PC-9 (cell line): ENCODE measurements at regions not wholly inside any gene's neighbourhood (a gene's known extent, or its start where the extent isn't known, plus 50 kb on each side); places are given as distances from the start of the nearest gene placed in this dataset.

Experiments
- BruUV-seq: library from RNA; stranded (reverse); fragments of 400-500 nt; replicated peaks from 2 replicates; lab custom pipeline; 2021; lab: Mats Ljungman, UMichigan
- CTCF ChIA-PET: fragments of 300-600 bp; sonication (Branson Sonifier 250); formaldehyde crosslinking; loops from one replicate; lab custom pipeline; 2022; ENCODE audit warnings: antibody characterized with exemption; lab: Charles Lee
- POLR2A ChIA-PET: fragments of 300-600 bp; sonication (Branson Sonifier 250); formaldehyde crosslinking; loops from one replicate; lab custom pipeline; 2022; ENCODE audit warnings: antibody characterized with exemption; ENCODE audit not compliant: unreplicated experiment; lab: Charles Lee
- DNase-seq, 2 experiments: peaks; one replicate each; pipeline versions ENCODE4 v3.0.0 to v3.0.0-alpha.2; 2015 to 2022; ENCODE audit warnings: mixed read lengths in 1 of 2
- H2AFZ ChIP-seq: fragments of 200-600 bp; sonication (generic); 2 replicates; pipeline ENCODE4 v1.8.1; 2017; ENCODE audit warnings: antibody characterized with exemption
- H3F3A ChIP-seq: fragments of 200-600 bp; sonication (generic); 2 replicates; pipeline ENCODE4 v1.8.1; 2017; ENCODE audit warnings: antibody characterized with exemption, mild to moderate bottlenecking, low read depth; ENCODE audit not compliant: insufficient read depth
- H3K27ac ChIP-seq: fragments of 200-600 bp; sonication (generic); 2 replicates; pipeline ENCODE4 v1.6.1; 2016; ENCODE audit warnings: mixed run types
- H3K27me3 ChIP-seq: fragments of 200-600 bp; sonication (generic); 2 replicates; pipeline ENCODE4 v1.6.1; 2016; ENCODE audit warnings: low read depth, mixed run types; ENCODE audit not compliant: insufficient read depth
- H3K36me3 ChIP-seq: fragments of 200-600 bp; sonication (generic); 2 replicates; pipeline ENCODE4 v1.6.1; 2016; ENCODE audit warnings: low read depth, mixed run types
- H3K4me1 ChIP-seq: fragments of 200-600 bp; sonication (generic); replicated peaks from 2 replicates; pipeline ENCODE4 v1.6.1; 2016; ENCODE audit warnings: mixed run types; ENCODE audit not compliant: insufficient read depth
- H3K4me2 ChIP-seq: fragments of 200-600 bp; sonication (generic); 2 replicates; pipeline ENCODE4 v1.6.1; 2017; ENCODE audit warnings: mixed run types
- H3K4me3 ChIP-seq: fragments of 200-600 bp; sonication (generic); 2 replicates; pipeline ENCODE4 v1.6.1; 2016; ENCODE audit warnings: mixed run types
- H3K79me2 ChIP-seq: fragments of 200-600 bp; sonication (generic); 2 replicates; pipeline ENCODE4 v1.6.1; 2017; ENCODE audit warnings: low read depth, mixed run types
- H3K9me2 ChIP-seq: fragments of 200-600 bp; sonication (generic); 2 replicates; pipeline ENCODE4 v1.8.1; 2017; ENCODE audit warnings: mild to moderate bottlenecking; ENCODE audit not compliant: insufficient read depth
- H3K9me3 ChIP-seq: fragments of 200-600 bp; sonication (generic); 2 replicates; pipeline ENCODE4 v1.8.1; 2016; ENCODE audit warnings: low read depth; ENCODE audit not compliant: insufficient read depth
- H4K20me1 ChIP-seq: fragments of 200-600 bp; sonication (generic); 2 replicates; pipeline ENCODE4 v1.8.1; 2017; ENCODE audit not compliant: insufficient read depth
- EZH2 ChIP-seq: fragments of 200-600 bp; sonication (generic); IDR thresholded peaks from 2 replicates; pipeline ENCODE4 v1.8.0; 2017; ENCODE audit warnings: antibody characterized with exemption, low read depth
- intact Hi-C: fragments of 100-400 bp; cut with micrococcal nuclease; formaldehyde crosslinking; loops from one replicate; pipeline ENCODE4 v1.10.0; 2022; ENCODE audit not compliant: unreplicated experiment
- TF ChIP-seq, protein P1 (sequence below): fragments of 200-600 bp; sonication (generic); conservative IDR thresholded peaks from 2 replicates; pipeline ENCODE4 v1.6.1; 2017; ENCODE audit warnings: mixed run types, antibody characterized with exemption, mild to moderate bottlenecking, moderate library complexity

DNA sequence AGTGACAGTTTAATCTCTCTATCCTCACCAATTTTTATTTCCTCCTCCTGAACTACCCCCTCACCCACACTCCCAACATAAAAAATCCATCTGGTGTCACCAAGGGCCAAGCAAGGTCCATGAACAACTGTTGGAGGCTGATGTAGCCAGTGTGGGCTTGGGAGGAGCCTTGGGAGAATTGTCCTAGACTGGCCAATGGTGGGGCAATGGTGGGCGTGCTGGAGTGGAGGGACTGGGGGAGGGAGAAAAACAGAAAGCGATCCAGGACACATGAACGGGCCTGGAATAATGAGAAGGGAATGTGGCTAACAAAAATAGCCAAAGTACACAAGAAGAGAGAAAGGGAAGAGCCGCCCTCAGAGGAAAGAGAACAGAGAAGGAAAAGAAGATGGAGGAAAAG, 272.6 kb downstream of the ENC1 start:
- no peak overlapping the region for H2AFZ ChIP-seq
- ChIA-PET CTCF (no interaction called here), POLR2A (no interaction called here)
- no peak overlapping the region for H3K4me2 ChIP-seq
- H3K27me3 ChIP-seq: no peaks in the 10 kb centered on the region
- no TSS peak for BruUV-seq
- H3F3A ChIP-seq: no peaks in the 10 kb centered on the region
- no peak overlapping the region for H3K27ac ChIP-seq
- H3K9me2 ChIP-seq: no peaks in the 10 kb centered on the region
- TF ChIP-seq EZH2: no peak
- TF ChIP-seq, protein P1, sequence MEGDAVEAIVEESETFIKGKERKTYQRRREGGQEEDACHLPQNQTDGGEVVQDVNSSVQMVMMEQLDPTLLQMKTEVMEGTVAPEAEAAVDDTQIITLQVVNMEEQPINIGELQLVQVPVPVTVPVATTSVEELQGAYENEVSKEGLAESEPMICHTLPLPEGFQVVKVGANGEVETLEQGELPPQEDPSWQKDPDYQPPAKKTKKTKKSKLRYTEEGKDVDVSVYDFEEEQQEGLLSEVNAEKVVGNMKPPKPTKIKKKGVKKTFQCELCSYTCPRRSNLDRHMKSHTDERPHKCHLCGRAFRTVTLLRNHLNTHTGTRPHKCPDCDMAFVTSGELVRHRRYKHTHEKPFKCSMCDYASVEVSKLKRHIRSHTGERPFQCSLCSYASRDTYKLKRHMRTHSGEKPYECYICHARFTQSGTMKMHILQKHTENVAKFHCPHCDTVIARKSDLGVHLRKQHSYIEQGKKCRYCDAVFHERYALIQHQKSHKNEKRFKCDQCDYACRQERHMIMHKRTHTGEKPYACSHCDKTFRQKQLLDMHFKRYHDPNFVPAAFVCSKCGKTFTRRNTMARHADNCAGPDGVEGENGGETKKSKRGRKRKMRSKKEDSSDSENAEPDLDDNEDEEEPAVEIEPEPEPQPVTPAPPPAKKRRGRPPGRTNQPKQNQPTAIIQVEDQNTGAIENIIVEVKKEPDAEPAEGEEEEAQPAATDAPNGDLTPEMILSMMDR: no peak
- no peaks in the 10 kb centered on the region for H3K79me2 ChIP-seq
- no peak for DNase-seq
- no peaks in the 10 kb centered on the region for H4K20me1 ChIP-seq
- H3K4me3 ChIP-seq: no peak overlapping the region
- H3K9me3 ChIP-seq: no peaks in the 10 kb centered on the region
- intact Hi-C loops: no loop called here
- no peaks in the 10 kb centered on the region for H3K36me3 ChIP-seq
- H3K4me1 ChIP-seq: no peaks in the 10 kb centered on the region

DNA sequence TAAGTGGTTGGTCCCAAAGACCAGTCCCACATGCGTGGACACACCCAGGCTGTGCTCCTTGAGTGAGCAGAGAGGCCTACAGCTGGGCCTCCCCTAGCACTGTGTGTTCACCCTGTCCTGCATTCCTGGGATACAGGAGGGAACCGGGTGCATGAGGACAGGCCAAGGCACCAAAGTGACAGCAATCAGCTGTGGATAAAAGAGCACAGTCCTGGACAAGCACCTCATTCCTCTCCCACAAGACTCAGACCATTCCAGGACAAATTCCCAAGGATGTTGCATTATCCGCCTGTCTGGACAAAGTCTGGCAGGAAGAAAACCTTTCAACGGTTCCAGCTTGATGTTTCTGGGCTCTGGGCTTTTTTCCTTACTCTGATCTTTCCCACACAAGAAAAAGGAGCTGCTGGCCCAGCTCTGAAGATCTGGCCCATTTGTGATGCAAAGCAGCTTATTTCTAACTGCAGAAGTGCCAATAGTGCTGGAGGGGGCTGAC, 273.2 kb downstream of the ENC1 start:
- Histone ChIP-seq H3K27ac (no peak overlapping the region), H4K20me1 (no peaks in the 10 kb centered on the region), H3K36me3 (no peaks in the 10 kb centered on the region), H2AFZ (no peak overlapping the region), H3F3A (no peaks in the 10 kb centered on the region), H3K79me2 (no peaks in the 10 kb centered on the region), H3K9me2 (no peaks in the 10 kb centered on the region), H3K27me3 (no peaks in the 10 kb centered on the region), H3K4me2 (no peak overlapping the region), H3K4me1 (no peaks in the 10 kb centered on the region), H3K9me3 (no peaks in the 10 kb centered on the region), H3K4me3 (no peak overlapping the region)
- DNase-seq: no peak
- TF ChIP-seq, protein P1: no peak
- TF ChIP-seq EZH2: no peak
- intact Hi-C loops: no loop called here
- ChIA-PET CTCF (no interaction called here), POLR2A (no interaction called here)
- BruUV-seq: no TSS peak

DNA sequence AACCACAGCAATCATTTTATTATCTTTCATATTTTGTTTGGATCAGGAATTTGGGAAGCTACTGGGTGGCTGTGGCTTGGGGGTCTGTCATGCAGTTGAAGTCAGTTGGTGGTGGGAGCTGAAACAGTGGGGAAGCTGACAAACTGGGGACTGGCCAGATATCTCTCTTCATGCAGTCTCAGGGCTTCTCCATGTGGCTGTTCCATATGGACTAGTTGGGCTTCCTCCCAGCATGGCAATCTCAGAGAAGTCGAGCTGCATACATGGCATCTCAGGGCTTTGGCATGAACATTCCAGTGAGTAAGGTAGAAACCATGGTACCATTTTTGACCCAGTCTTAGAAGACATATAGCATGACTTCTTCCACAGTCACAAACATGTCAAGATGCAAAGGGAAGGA, 274.8 kb downstream of the ENC1 start:
- Histone ChIP-seq H3K4me2 (no peak overlapping the region), H3K4me3 (no peak overlapping the region), H3K9me3 (no peaks in the 10 kb centered on the region), H3K36me3 (no peaks in the 10 kb centered on the region), H3K27ac (no peak overlapping the region), H3F3A (no peaks in the 10 kb centered on the region), H3K4me1 (no peaks in the 10 kb centered on the region), H2AFZ (no peak overlapping the region), H3K79me2 (no peaks in the 10 kb centered on the region), H3K27me3 (no peaks in the 10 kb centered on the region), H3K9me2 (no peaks in the 10 kb centered on the region), H4K20me1 (no peaks in the 10 kb centered on the region)
- POLR2A ChIA-PET: no interaction called here
- intact Hi-C loops: no loop called here
- no TSS peak for BruUV-seq
- no peak for DNase-seq
- CTCF ChIA-PET: no interaction called here
- TF ChIP-seq, protein P1: no peak
- TF ChIP-seq EZH2: no peak
